ENCODE measurements at regions not wholly inside any gene's neighbourhood (a gene's known extent, or its start where the extent isn't known, plus 50 kb on each side); places are given as distances from the start of the nearest gene placed in this dataset.

DNA sequence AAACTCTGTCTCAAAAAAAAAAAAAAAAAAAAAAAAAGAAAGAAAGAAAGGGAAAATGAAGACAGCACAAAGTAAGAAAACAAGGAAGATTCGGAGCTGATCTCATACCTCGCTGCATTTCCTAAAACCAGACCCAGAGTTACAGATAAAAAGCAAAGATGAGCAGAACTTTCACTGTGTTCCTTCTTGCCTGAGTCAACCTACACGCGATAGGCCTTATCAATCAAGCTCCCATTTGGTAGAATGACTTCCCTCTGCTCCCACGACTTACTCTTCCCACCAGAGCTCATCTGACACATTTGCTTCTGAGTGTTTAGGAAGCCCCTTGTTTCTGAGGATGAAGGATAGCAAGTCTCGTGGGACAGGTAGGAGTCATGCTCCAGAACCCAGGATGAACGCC is 302.9 kb downstream of the TFAP2A start:
- no peaks in the 10 kb centered on the region for H3K9me2 ChIP-seq (replicated peaks; ENCODE audit: low read length)
- no peak overlapping the region for H3K9ac ChIP-seq (ENCODE audit: low read length)
- H2AFZ ChIP-seq (ENCODE audit: low read length), result no peak overlapping the region
- ATAC-seq, result no peak
- TF ChIP-seq, protein P1, sequence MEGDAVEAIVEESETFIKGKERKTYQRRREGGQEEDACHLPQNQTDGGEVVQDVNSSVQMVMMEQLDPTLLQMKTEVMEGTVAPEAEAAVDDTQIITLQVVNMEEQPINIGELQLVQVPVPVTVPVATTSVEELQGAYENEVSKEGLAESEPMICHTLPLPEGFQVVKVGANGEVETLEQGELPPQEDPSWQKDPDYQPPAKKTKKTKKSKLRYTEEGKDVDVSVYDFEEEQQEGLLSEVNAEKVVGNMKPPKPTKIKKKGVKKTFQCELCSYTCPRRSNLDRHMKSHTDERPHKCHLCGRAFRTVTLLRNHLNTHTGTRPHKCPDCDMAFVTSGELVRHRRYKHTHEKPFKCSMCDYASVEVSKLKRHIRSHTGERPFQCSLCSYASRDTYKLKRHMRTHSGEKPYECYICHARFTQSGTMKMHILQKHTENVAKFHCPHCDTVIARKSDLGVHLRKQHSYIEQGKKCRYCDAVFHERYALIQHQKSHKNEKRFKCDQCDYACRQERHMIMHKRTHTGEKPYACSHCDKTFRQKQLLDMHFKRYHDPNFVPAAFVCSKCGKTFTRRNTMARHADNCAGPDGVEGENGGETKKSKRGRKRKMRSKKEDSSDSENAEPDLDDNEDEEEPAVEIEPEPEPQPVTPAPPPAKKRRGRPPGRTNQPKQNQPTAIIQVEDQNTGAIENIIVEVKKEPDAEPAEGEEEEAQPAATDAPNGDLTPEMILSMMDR (conservative IDR thresholded peaks at IDR 0.05; ENCODE audit: low read depth, low read length), result no peak
- no peak for TF ChIP-seq EZH2 (IDR thresholded peaks at IDR 0.05; ENCODE audit: low read length, unreplicated experiment)
- TF ChIP-seq EZH2phosphoT487 (IDR thresholded peaks at IDR 0.05; ENCODE audit: borderline replicate concordance, low read length), result no peak
- no peak for DNase-seq
- H3K4me2 ChIP-seq (ENCODE audit: low read length), result no peak overlapping the region
- CTCF ChIA-PET, result no interaction called here
- no peaks in the 10 kb centered on the region for H4K20me1 ChIP-seq (ENCODE audit: low read length)
- no peaks in the 10 kb centered on the region for H3K79me2 ChIP-seq (ENCODE audit: low read length)
- POLR2A ChIA-PET (ENCODE audit: unreplicated experiment), result no interaction called here
- no TSS peak for BruUV-seq (replicated peaks)
- no peaks in the 10 kb centered on the region for H3F3A ChIP-seq (ENCODE audit: low read length, unreplicated experiment)
- no peaks in the 10 kb centered on the region for H3K36me3 ChIP-seq (ENCODE audit: low read depth, low read length)
- intact Hi-C loops (cut with micrococcal nuclease), result no loop called here
- no peaks in the 10 kb centered on the region for H3K4me1 ChIP-seq (ENCODE audit: insufficient read depth, low read length)
- H3K27me3 ChIP-seq (ENCODE audit: low read length), result peaks cover 39% of the 10 kb centered on the region
- no peak overlapping the region for H3K4me3 ChIP-seq (ENCODE audit: low read length)
- no peak overlapping the region for H3K27ac ChIP-seq (ENCODE audit: low read length)
- no peaks in the 10 kb centered on the region for H3K9me3 ChIP-seq (ENCODE audit: low read length)

- Histone ChIP-seq H3K9ac (ENCODE audit: low read length) (no peak overlapping the region), H3K4me2 (ENCODE audit: low read length) (no peak overlapping the region), H3K79me2 (ENCODE audit: low read length) (no peaks in the 10 kb centered on the region), H3K27me3 (ENCODE audit: low read length) (peaks cover 11% of the 10 kb centered on the region; the same call in 1 of the 2 replicates), H4K20me1 (ENCODE audit: low read length) (no peaks in the 10 kb centered on the region), H3K9me3 (ENCODE audit: low read length) (no peaks in the 10 kb centered on the region), H3K4me1 (ENCODE audit: insufficient read depth, low read length) (peaks cover 7% of the 10 kb centered on the region), H3K36me3 (ENCODE audit: low read depth, low read length) (no peaks in the 10 kb centered on the region), H3K27ac (ENCODE audit: low read length) (no peak overlapping the region), H3F3A (ENCODE audit: low read length, unreplicated experiment) (no peaks in the 10 kb centered on the region), H2AFZ (ENCODE audit: low read length) (no peak overlapping the region), H3K4me3 (ENCODE audit: low read length) (no peak overlapping the region), H3K9me2 (replicated peaks; ENCODE audit: low read length) (no peaks in the 10 kb centered on the region)
- ChIA-PET POLR2A (ENCODE audit: unreplicated experiment) (interaction anchor here (0.6 kb wide), 1 partner anchor 1339 kb away, joined by 4 read pairs; no protein-coding TSS in a partner anchor), CTCF (interaction anchor here (0.5 kb wide), 1 partner anchor 313 kb away, joined by 3 read pairs; the partner anchor contains the start of gene TFAP2A)
- TF ChIP-seq EZH2phosphoT487 (IDR thresholded peaks at IDR 0.05; ENCODE audit: borderline replicate concordance, low read length) (no peak), EZH2 (IDR thresholded peaks at IDR 0.05; ENCODE audit: low read length, unreplicated experiment) (no peak)
- TF ChIP-seq, protein P1 (conservative IDR thresholded peaks at IDR 0.05; ENCODE audit: low read depth, low read length), result no peak
- BruUV-seq (replicated peaks), result no TSS peak
- intact Hi-C loops (cut with micrococcal nuclease), result no loop called here
- ATAC-seq, result no peak
- no peak for DNase-seq
Observed at GRCh38 chr6:10101551-10102252, 313.2 kb downstream of the TFAP2A start.

- no peaks in the 10 kb centered on the region for H3K79me2 ChIP-seq (ENCODE audit: low read length)
- peak overlapping the region; percentile 67 for H3K4me2 ChIP-seq (ENCODE audit: low read length)
- H3K9me2 ChIP-seq (replicated peaks; ENCODE audit: low read length), result no peaks in the 10 kb centered on the region
- POLR2A ChIA-PET (ENCODE audit: unreplicated experiment), result no interaction called here
- no peaks in the 10 kb centered on the region for H3K36me3 ChIP-seq (ENCODE audit: low read depth, low read length)
- no peaks in the 10 kb centered on the region for H4K20me1 ChIP-seq (ENCODE audit: low read length)
- no peak for TF ChIP-seq EZH2 (IDR thresholded peaks at IDR 0.05; ENCODE audit: low read length, unreplicated experiment)
- TF ChIP-seq EZH2phosphoT487 (IDR thresholded peaks at IDR 0.05; ENCODE audit: borderline replicate concordance, low read length), result no peak
- TF ChIP-seq, protein P1 (conservative IDR thresholded peaks at IDR 0.05; ENCODE audit: low read depth, low read length), result no peak
- DNase-seq, result peak; percentile 23
- no peaks in the 10 kb centered on the region for H3F3A ChIP-seq (ENCODE audit: low read length, unreplicated experiment)
- H3K9me3 ChIP-seq (ENCODE audit: low read length), result no peaks in the 10 kb centered on the region
- no peak overlapping the region for H3K9ac ChIP-seq (ENCODE audit: low read length)
- intact Hi-C loops (cut with micrococcal nuclease), result no loop called here
- H3K27ac ChIP-seq (ENCODE audit: low read length), result no peak overlapping the region
- H2AFZ ChIP-seq (ENCODE audit: low read length), result peak overlapping the region; percentile 66
- peak overlapping the region; percentile 57 for H3K4me3 ChIP-seq (ENCODE audit: low read length)
- no TSS peak for BruUV-seq (replicated peaks)
- H3K27me3 ChIP-seq (ENCODE audit: low read length), result peaks cover 11% of the 10 kb centered on the region; the same call in 1 of the 2 replicates
- CTCF ChIA-PET, result no interaction called here
- ATAC-seq, result no peak; the same call in 1 of the 2 replicates
- H3K4me1 ChIP-seq (ENCODE audit: insufficient read depth, low read length), result peaks cover 7% of the 10 kb centered on the region
Observed at GRCh38 chr6:10099529-10100140, 315.2 kb downstream of the TFAP2A start.

All from PC-3 (cell line).